K562 (cell line): ENCODE measurements at regions not wholly inside any gene's neighbourhood (a gene's known extent, or its start where the extent isn't known, plus 50 kb on each side); places are given as distances from the start of the nearest gene placed in this dataset.

Source experiments
- ATAC-seq: fragments of 200-7000 bp; cut with Tn5 transposase; 3 replicates; pipeline ENCODE4 v1.9.1; 2020; ENCODE audit warnings: moderate library complexity
- BruUV-seq: library from RNA; stranded (reverse); fragments of 400-500 nt; replicated peaks from 2 replicates; lab custom pipeline; 2021; lab: Mats Ljungman, UMichigan
- CTCF ChIA-PET: fragments of 300-600 bp; formaldehyde crosslinking; extraction: SDS; loops from one replicate; lab custom pipeline; 2021; ENCODE audit warnings: low intra/inter-chr PET ratio; lab: Yijun Ruan, JAX
- POLR2A ChIA-PET: fragments of 300-600, 350-650 bp; sonication (Branson Sonifier 250); formaldehyde crosslinking; extraction: SDS; loops from one replicate; lab custom pipeline; 2021; ENCODE audit warnings: antibody characterized with exemption, inconsistent platforms; lab: Yijun Ruan, JAX
- DNase-seq, 4 experiments: peaks; one replicate each; pipeline versions ENCODE4 v3.0.0 to v3.0.0-alpha.2; 2011 to 2018; ENCODE audit warnings: low spot score in 3 of 4, mixed read lengths in 3 of 4; ENCODE audit errors: extremely low read depth in 1 of 4
- FAIRE-seq: peaks from 2 replicates; lab custom pipeline; 2011; peaks lifted over from hg19 to GRCh38; lab: Jason Lieb, UNC
- H2AFZ ChIP-seq: 2 replicates; pipeline ENCODE4 v1.6.0; 2011; ENCODE audit warnings: low read depth, low read length, control low read depth, inconsistent platforms
- H3K27ac ChIP-seq: fragments of 200-600 bp; 3 replicates; pipeline ENCODE4 v1.8.0; 2011; ENCODE audit warnings: low read depth, mild to moderate bottlenecking, control low read depth, inconsistent platforms, low read length, moderate library complexity, mixed read lengths; ENCODE audit errors: extremely low read depth
- H3K27me3 ChIP-seq, 2 experiments: fragments of 300-600 bp in 1 of 2; 2 replicates in 1 of 2; 3 replicates in 1 of 2; pipeline versions ENCODE4 v1.6.0 to v1.8.0; 2011; ENCODE audit warnings: inconsistent platforms in 2 of 2, low read length in 2 of 2, mild to moderate bottlenecking in 1 of 2, mixed read lengths in 1 of 2, moderate library complexity in 1 of 2; ENCODE audit not compliant: control insufficient read depth in 2 of 2, insufficient read depth in 2 of 2
- H3K36me3 ChIP-seq: fragments of 300-600 bp; 3 replicates; pipeline ENCODE4 v1.8.0; 2011; ENCODE audit warnings: mild to moderate bottlenecking, low read length, inconsistent platforms; ENCODE audit not compliant: control insufficient read depth, insufficient read depth
- H3K4me1 ChIP-seq, 2 experiments: fragments of 200-600 bp in 1 of 2; replicated peaks in 1 of 2; 2 replicates in 1 of 2; 3 replicates in 1 of 2; pipeline versions ENCODE4 v1.5.1 to v1.8.0; 2011; ENCODE audit warnings: inconsistent platforms in 2 of 2, low read length in 2 of 2, mild to moderate bottlenecking in 1 of 2, mixed read lengths in 1 of 2, moderate library complexity in 1 of 2; ENCODE audit not compliant: control insufficient read depth in 2 of 2, insufficient read depth in 2 of 2
- H3K4me2 ChIP-seq: 2 replicates; pipeline ENCODE4 v1.6.1; 2011; ENCODE audit warnings: low read length, control low read depth, inconsistent platforms, mixed read lengths; ENCODE audit not compliant: insufficient read depth
- H3K4me3 ChIP-seq: fragments of 200-600 bp; sonication (generic), shearing (Covaris generic); 2 replicates; pipeline ENCODE4 v1.5.1; 2016; ENCODE audit warnings: control low read depth, inconsistent platforms
- H3K79me2 ChIP-seq: fragments of 200-600 bp; 3 replicates; pipeline ENCODE4 v1.8.0; 2011; ENCODE audit warnings: low read length, inconsistent platforms; ENCODE audit not compliant: control insufficient read depth, insufficient read depth
- H3K9ac ChIP-seq, 2 experiments: 2 replicates each; pipeline versions ENCODE4 v1.6.0 to v1.6.1; 2011; ENCODE audit warnings: low read depth in 2 of 2, low read length in 2 of 2, control low read depth in 1 of 2, inconsistent platforms in 1 of 2, mild to moderate bottlenecking in 1 of 2, mixed read lengths in 1 of 2; ENCODE audit not compliant: insufficient read depth in 1 of 2
- H3K9me1 ChIP-seq: one replicate; pipeline ENCODE4 v1.6.0; 2011; ENCODE audit warnings: inconsistent platforms, mild to moderate bottlenecking, low read length, moderate library complexity; ENCODE audit not compliant: control insufficient read depth, insufficient read depth
- H3K9me3 ChIP-seq: replicated peaks from 2 replicates; pipeline ENCODE4 v1.5.1; 2011; ENCODE audit warnings: low read depth, low read length, inconsistent platforms; ENCODE audit not compliant: control insufficient read depth, insufficient read depth
- H4K20me1 ChIP-seq: replicated peaks from 2 replicates; pipeline ENCODE4 v1.6.1; 2011; ENCODE audit warnings: low read length, inconsistent platforms, mixed read lengths; ENCODE audit not compliant: control insufficient read depth, insufficient read depth
- ETS2 ChIP-seq: IDR thresholded peaks from 2 replicates; pipeline ENCODE4 v1.6.1; 2016; ENCODE audit warnings: borderline replicate concordance, missing genetic modification characterization, mild to moderate bottlenecking, moderate library complexity, missing compliant biosample characterization; ENCODE audit not compliant: poor library complexity, severe bottlenecking
- LARP7 ChIP-seq: fragments of 450-650 bp; IDR thresholded peaks from 2 replicates; pipeline ENCODE4 v1.6.1; 2016
- NCOA4 ChIP-seq: fragments of 450-650 bp; IDR thresholded peaks from 2 replicates; pipeline ENCODE4 v1.6.1; 2018; ENCODE audit warnings: mild to moderate bottlenecking; ENCODE audit not compliant: partially characterized antibody
- NR2C2 ChIP-seq, 2 experiments: fragments of 200-800 bp in 1 of 2; sonication (Bioruptor generic) in 1 of 2; sonication (generic) in 1 of 2; formaldehyde crosslinking in 1 of 2; IDR thresholded peaks; 2 replicates each; pipeline versions ENCODE4 v1.6.1 to v1.8.0; 2016 to 2022; ENCODE audit warnings: mild to moderate bottlenecking in 1 of 2, missing compliant biosample characterization in 1 of 2, missing genetic modification characterization in 1 of 2, missing genetic modification reagents in 1 of 2
- POLR2AphosphoS2 ChIP-seq: IDR thresholded peaks from 2 replicates; pipeline ENCODE4 v1.6.1; 2012; ENCODE audit warnings: low read length, improper control_type of control experiment
- STAT5A ChIP-seq: IDR thresholded peaks from 2 replicates; pipeline ENCODE4 v1.6.1; 2012; ENCODE audit warnings: low read length, inconsistent platforms, borderline replicate concordance
- TCFL5 ChIP-seq: fragments of 250-450 bp; sonication (Bioruptor Pico); conservative IDR thresholded peaks from 2 replicates; pipeline ENCODE4 v1.6.1; 2021; ENCODE audit warnings: mild to moderate bottlenecking, moderate library complexity, matching md5 sums
- U2AF1 ChIP-seq: fragments of 200-400 bp; formaldehyde crosslinking; optimal IDR thresholded peaks from 2 replicates; pipeline ENCODE3; 2017; ENCODE audit warnings: mild to moderate bottlenecking, low read depth, low read length, moderate library complexity
- ZNF124 ChIP-seq: sonication (generic); formaldehyde crosslinking; IDR thresholded peaks from 2 replicates; pipeline ENCODE4 v1.8.1; 2022; ENCODE audit warnings: missing genetic modification reagents
- ZNF785 ChIP-seq: fragments of 250-450 bp; sonication (Bioruptor Pico); IDR thresholded peaks from 2 replicates; pipeline ENCODE4 v1.4.0; 2020; ENCODE audit warnings: mild to moderate bottlenecking
- WGBS: fragments of 100-300 bp; shearing (Covaris generic); methylation state at CpG from one replicate; pipeline ENCODE4 v1.1.6; 2016; ENCODE audit warnings: low coverage, mixed read lengths; ENCODE audit not compliant: insufficient coverage; ENCODE audit errors: missing lambda C conversion rate; 5-methylcytosine and 5-hydroxymethylcytosine counted together
- in situ Hi-C: fragments of 300-500 bp; cut with MboI; formaldehyde crosslinking; loops from 4 replicates; pipeline ENCODE4 v1.15.0; 2018; ENCODE audit warnings: inconsistent platforms, mixed read lengths
- intact Hi-C: fragments of 100-400 bp; cut with micrococcal nuclease; formaldehyde crosslinking; loops from 2 replicates; pipeline ENCODE4 v1.14.2; 2022
- TF ChIP-seq, protein P1 (sequence below), 2 experiments: IDR thresholded peaks; 2 replicates each; pipeline ENCODE4 v1.6.1; 2012; ENCODE audit warnings: improper control_type of control experiment in 2 of 2, low read depth in 2 of 2, low read length in 2 of 2, borderline replicate concordance in 1 of 2
- TF ChIP-seq, protein P2 (sequence below): fragments of 250-450 bp; sonication (Bioruptor Pico); IDR thresholded peaks from 2 replicates; pipeline ENCODE4 v1.5.1; 2021; ENCODE audit warnings: mild to moderate bottlenecking
- TF ChIP-seq, protein P3 (sequence below): fragments of 250-450 bp; sonication (Bioruptor Pico); IDR thresholded peaks from 2 replicates; pipeline ENCODE4 v1.5.0; 2022; ENCODE audit warnings: mild to moderate bottlenecking
- TF ChIP-seq, protein P4 (sequence below): fragments of 250-450 bp; sonication (Bioruptor Pico); IDR thresholded peaks from 2 replicates; pipeline ENCODE4 v1.5.0; 2021

DNA sequence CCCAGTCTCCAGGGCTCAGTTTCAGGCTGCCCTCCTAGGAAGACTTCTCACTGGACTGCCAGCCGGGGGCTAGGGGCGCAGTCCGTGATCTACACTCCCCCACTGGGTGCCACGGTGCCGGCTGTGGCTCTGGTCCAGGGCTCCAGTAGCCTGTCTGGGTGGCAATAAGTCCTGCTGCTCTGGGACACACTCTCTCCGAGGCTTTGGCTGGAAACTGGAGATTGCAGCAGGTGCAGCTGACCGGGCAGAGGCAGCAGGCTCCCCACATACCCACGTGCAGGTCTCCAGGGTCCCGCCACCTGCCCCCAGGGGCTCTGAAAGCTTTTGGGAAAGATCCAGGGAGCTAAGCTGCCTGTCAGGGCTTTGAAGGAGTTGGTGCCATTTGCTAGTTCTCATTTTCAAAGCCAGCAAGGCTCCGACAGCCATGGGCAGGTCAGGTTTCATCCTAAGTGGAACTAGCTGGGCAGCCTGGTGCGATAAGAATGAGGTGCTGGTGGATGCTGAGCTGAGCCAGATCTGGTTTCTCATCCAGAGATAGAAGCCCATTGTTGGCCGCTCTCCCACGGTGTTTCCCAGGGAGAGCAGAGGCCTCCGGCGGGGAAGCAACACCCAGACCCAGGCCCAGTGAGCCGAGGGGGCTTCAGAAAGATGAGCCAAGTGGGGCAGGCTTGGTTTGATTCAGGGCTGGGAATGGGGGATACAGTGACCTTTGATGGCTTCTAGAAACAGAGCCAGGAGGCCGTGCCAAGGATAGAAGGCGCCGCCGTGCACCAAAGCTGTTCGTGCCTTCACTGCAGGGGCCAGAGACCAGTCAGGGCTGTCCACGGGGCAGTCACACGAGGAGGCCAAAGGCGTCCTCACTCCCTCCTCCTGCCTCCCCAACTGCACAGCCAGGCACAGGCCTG is 141.7 kb upstream of the GPC1 start:
- no peaks in the 10 kb centered on the region for H3K79me2 ChIP-seq
- ChIA-PET POLR2A (interaction anchor here (1.2 kb wide), 1 partner anchor 10 kb away, joined by 3 read pairs; no protein-coding TSS in a partner anchor), CTCF (no interaction called here)
- no peak for ATAC-seq
- intact Hi-C loops (no loop called here), in situ Hi-C loops (no loop called here)
- peaks cover 5 to 65% of the 10 kb centered on the region in 2 experiments; a peak in 4 of 5 replicates for H3K27me3 ChIP-seq
- FAIRE-seq = no peak
- H2AFZ ChIP-seq = no peak overlapping the region
- no peaks in the 10 kb centered on the region for H3K9me1 ChIP-seq
- no peak overlapping the region for H3K4me3 ChIP-seq
- no peak for DNase-seq
- H3K27ac ChIP-seq = no peak overlapping the region
- BruUV-seq = no TSS peak
- WGBS = 0% methylated on average over 21 of the region's 24 CpGs
- H3K9ac ChIP-seq = no peak overlapping the region
- no peaks in the 10 kb centered on the region for H3K36me3 ChIP-seq
- H3K9me3 ChIP-seq = no peaks in the 10 kb centered on the region
- H3K4me1 ChIP-seq = no peaks in the 10 kb centered on the region
- 0 out of 2 replicates have a peak, but pooled peaks cover 3% of the 10 kb centered on the region for H4K20me1 ChIP-seq
- H3K4me2 ChIP-seq = no peak overlapping the region
- no peak for TF ChIP-seq POLR2AphosphoS2
- no peak for TF ChIP-seq TCFL5
- no peak for TF ChIP-seq ZNF785 (CRISPR knock-in tag)
- TF ChIP-seq, protein P1, sequence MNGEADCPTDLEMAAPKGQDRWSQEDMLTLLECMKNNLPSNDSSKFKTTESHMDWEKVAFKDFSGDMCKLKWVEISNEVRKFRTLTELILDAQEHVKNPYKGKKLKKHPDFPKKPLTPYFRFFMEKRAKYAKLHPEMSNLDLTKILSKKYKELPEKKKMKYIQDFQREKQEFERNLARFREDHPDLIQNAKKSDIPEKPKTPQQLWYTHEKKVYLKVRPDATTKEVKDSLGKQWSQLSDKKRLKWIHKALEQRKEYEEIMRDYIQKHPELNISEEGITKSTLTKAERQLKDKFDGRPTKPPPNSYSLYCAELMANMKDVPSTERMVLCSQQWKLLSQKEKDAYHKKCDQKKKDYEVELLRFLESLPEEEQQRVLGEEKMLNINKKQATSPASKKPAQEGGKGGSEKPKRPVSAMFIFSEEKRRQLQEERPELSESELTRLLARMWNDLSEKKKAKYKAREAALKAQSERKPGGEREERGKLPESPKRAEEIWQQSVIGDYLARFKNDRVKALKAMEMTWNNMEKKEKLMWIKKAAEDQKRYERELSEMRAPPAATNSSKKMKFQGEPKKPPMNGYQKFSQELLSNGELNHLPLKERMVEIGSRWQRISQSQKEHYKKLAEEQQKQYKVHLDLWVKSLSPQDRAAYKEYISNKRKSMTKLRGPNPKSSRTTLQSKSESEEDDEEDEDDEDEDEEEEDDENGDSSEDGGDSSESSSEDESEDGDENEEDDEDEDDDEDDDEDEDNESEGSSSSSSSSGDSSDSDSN (IDR thresholded peaks at IDR 0.05; ENCODE audit: borderline replicate concordance in 1 of 2, low read depth in 2 of 2, low read length in 2 of 2) = no peak
- TF ChIP-seq U2AF1 = no peak
- TF ChIP-seq ZNF124 (CRISPR knock-in tag) = no peak
- TF ChIP-seq, protein P2, sequence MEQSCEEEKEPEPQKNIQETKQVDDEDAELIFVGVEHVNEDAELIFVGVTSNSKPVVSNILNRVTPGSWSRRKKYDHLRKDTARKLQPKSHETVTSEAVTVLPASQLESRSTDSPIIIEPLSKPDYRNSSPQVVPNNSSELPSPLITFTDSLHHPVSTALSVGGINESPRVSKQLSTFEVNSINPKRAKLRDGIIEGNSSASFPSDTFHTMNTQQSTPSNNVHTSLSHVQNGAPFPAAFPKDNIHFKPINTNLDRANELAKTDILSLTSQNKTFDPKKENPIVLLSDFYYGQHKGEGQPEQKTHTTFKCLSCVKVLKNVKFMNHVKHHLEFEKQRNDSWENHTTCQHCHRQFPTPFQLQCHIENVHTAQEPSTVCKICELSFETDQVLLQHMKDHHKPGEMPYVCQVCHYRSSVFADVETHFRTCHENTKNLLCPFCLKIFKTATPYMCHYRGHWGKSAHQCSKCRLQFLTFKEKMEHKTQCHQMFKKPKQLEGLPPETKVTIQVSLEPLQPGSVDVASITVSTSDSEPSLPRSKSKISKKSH (CRISPR knock-in tag) = no peak
- TF ChIP-seq, protein P3, sequence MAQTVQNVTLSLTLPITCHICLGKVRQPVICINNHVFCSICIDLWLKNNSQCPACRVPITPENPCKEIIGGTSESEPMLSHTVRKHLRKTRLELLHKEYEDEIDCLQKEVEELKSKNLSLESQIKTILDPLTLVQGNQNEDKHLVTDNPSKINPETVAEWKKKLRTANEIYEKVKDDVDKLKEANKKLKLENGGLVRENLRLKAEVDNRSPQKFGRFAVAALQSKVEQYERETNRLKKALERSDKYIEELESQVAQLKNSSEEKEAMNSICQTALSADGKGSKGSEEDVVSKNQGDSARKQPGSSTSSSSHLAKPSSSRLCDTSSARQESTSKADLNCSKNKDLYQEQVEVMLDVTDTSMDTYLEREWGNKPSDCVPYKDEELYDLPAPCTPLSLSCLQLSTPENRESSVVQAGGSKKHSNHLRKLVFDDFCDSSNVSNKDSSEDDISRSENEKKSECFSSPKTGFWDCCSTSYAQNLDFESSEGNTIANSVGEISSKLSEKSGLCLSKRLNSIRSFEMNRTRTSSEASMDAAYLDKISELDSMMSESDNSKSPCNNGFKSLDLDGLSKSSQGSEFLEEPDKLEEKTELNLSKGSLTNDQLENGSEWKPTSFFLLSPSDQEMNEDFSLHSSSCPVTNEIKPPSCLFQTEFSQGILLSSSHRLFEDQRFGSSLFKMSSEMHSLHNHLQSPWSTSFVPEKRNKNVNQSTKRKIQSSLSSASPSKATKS (CRISPR knock-in tag) = no peak
- TF ChIP-seq STAT5A = no peak
- TF ChIP-seq LARP7 = no peak
- TF ChIP-seq, protein P4, sequence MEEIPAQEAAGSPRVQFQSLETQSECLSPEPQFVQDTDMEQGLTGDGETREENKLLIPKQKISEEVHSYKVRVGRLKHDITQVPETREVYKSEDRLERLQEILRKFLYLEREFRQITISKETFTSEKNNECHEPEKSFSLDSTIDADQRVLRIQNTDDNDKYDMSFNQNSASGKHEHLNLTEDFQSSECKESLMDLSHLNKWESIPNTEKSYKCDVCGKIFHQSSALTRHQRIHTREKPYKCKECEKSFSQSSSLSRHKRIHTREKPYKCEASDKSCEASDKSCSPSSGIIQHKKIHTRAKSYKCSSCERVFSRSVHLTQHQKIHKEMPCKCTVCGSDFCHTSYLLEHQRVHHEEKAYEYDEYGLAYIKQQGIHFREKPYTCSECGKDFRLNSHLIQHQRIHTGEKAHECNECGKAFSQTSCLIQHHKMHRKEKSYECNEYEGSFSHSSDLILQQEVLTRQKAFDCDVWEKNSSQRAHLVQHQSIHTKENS (CRISPR knock-in tag) = no peak
- no peak for TF ChIP-seq NR2C2 (CRISPR knock-in tag; IDR thresholded peaks at IDR 0.05)
- no peak for TF ChIP-seq NR2C2 (tag; IDR thresholded peaks at IDR 0.05)
- TF ChIP-seq ETS2 (tag) = no peak
- no peak for TF ChIP-seq NCOA4
